GM12874 (cell line): ENCODE measurements at regions not wholly inside any gene's neighbourhood (a gene's known extent, or its start where the extent isn't known, plus 50 kb on each side); places are given as distances from the start of the nearest gene placed in this dataset.

Experiments used
- TF ChIP-seq, protein P1 (sequence below): IDR thresholded peaks from 2 replicates; pipeline ENCODE4 v1.5.1; 2011; ENCODE audit warnings: low read depth, mild to moderate bottlenecking, control low read depth, low read length, moderate library complexity; ENCODE audit not compliant: insufficient read depth

DNA sequence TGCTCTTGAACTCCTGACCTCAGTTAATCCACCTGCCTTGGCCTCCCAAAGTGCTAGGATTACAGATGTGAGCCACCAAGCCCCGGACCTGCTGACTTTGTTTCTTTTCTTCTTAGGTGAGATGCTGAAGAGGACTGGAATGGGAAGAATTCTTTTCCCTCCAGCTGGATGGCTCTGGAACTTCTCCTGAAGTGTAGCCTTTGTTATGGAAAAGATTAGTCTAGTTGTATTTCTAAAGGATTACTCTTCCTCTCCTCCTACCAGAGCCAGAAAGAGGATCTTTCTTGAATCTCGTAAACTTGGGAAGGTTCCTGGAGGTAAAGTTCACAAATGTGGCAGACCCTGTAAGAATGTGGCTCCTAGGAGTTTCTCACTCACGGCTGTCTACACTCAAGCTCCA, 95.4 kb upstream of the LARGE1 start:
- TF ChIP-seq, protein P1, sequence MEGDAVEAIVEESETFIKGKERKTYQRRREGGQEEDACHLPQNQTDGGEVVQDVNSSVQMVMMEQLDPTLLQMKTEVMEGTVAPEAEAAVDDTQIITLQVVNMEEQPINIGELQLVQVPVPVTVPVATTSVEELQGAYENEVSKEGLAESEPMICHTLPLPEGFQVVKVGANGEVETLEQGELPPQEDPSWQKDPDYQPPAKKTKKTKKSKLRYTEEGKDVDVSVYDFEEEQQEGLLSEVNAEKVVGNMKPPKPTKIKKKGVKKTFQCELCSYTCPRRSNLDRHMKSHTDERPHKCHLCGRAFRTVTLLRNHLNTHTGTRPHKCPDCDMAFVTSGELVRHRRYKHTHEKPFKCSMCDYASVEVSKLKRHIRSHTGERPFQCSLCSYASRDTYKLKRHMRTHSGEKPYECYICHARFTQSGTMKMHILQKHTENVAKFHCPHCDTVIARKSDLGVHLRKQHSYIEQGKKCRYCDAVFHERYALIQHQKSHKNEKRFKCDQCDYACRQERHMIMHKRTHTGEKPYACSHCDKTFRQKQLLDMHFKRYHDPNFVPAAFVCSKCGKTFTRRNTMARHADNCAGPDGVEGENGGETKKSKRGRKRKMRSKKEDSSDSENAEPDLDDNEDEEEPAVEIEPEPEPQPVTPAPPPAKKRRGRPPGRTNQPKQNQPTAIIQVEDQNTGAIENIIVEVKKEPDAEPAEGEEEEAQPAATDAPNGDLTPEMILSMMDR = no peak

DNA sequence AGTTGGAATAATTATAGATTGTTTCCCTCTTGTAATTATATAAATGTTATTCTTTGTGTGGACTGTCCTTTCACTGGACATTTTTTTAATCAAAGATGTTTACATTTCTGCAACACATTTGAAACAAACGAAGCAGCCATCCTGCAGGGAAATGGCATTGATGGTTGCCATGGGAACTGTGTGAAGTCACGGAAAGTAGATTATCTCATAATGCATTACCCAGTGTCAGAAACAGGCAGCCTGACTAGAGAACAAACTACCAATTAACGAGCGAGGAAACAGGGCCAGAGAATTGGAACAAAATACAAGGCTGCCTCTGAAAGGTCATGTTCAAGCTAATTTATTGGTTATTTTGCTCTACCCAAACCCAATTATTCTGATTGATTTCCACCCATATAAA, 96.9 kb upstream of the LARGE1 start:
- TF ChIP-seq, protein P1 = no peak

DNA sequence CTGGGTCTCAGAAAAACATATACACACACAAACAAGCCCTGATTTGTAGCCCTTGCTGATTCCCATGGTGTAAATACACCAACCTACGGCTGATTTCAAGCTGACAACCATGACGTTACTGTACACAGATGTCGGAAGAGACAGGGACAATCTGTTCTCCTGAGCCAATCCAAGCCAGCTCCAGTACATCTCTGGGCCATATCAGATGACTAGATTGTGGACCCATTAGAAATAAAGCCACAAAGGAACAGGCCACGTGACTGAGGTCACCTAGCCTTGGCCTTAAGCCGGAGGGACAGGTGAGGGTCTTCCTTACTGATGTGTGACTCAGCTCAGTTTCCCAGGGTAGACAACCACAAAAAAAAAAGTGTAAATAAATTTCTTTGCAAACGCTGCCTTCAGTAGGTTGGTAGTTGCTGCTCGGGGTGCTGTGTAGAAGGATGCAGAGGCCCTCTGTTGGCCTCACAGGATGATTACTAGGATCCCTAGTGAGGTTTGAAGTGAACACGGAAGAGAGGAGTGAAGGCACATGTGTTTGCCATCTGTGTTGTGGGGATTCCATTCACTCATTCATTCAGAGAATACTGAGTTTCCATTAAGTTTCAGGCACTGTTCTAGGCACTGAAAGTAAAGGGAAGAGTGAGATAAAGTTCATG, 99.0 kb upstream of the LARGE1 start:
- TF ChIP-seq, protein P1 = no peak

DNA sequence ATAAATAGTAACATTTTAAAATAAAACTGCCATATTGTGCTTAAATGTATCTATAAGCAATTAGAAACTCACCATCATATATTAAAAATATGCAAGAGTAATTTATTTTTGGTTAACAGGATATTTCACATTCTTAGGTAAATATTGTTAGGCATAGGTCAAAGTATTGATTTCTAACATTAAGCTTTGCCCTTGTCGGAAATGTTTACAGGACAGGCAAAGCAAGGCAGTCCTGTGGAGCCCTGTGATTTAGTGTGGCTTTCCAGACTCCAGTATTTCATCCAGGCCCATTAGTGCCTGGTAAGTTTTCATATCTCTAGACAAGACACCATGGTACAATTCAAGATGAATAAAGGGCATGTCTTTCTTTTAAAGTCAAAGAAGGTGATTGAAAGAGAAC, 114.9 kb upstream of the LARGE1 start:
- TF ChIP-seq, protein P1 = no peak

DNA sequence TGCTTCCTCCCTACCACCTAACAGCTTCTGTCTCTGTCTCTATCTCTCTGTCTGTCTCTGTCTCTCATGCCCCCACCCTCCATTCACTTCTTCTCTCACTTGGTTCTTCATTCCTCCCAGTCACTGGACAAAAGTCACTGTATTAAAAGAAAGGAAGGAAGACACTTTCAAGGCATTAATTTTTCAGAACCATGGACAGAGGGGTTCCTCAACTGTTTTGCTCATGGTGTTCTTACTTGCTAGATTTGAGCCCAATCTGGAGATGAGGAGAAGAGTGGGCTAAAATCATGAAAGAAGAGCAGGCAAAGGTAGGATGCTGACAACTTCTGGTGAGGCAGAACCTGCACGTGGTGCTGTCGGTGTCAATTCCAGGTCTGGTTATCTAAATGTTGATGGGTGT, 116.7 kb upstream of the LARGE1 start:
- TF ChIP-seq, protein P1 = no peak

DNA sequence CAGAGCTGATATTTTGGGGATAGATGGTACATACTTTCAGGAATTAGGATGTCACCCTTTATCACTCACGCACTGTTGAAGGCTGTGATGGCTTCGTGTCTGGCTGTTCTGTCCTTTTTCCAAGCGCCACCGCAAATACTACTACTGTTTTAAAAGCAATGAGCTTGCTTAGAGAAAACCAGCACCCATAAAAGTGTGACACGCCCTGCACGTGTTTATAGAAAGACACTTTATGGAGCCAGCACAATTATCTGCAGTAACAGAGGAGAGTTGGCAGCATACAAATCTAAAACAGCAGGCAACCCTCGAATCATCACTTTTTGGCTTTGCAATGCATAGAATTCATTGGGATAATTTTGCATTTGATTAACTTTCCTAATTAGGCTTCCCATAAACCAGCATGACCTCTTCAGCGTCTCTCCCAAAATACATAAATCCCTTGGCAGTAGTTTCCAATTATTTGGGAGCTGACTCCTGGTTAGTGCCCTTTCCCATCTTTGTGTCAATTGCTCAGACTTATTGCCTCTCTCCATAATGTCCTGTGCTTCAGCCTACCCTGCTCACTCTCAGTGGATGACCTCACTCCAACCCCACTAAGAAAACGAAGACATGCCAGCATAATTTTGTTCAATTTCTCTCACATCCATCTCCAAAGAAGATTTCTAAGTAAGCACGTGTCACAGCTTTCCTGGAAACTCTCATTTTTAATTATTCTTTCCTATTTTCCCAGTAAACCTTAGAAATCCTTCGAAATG, 118.7 kb upstream of the LARGE1 start:
- TF ChIP-seq, protein P1 = no peak

DNA sequence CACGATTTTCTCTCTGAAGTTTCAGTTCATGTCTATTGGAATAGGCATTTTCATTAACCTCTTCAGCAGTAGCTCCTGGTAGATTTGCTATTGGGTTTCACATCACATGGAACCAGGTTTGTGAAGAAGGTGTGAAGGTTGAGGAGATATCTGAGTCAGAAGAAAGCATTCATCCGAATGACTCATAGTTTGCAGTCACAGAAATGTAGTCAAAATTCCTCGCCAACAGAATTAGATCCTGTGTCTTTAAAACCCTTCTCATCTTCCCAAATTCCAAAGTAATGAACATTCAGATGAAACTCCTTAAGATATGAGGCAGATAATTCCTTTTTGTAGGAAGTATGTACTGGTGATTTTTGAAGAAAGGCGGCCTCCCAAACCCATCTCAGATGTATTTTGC, 125.0 kb upstream of the LARGE1 start:
- TF ChIP-seq, protein P1 = no peak
